Osteoblast (primary cell): ENCODE measurements at regions not wholly inside any gene's neighbourhood (a gene's known extent, or its start where the extent isn't known, plus 50 kb on each side); places are given as distances from the start of the nearest gene placed in this dataset.
A peak's percentile ranks its signal among the peaks of the same experiment; 100 is the strongest.

Experiments
- DNase-seq: peaks from one replicate; pipeline ENCODE4 v3.0.0; 2011; ENCODE audit warnings: low spot score, mixed read lengths; ENCODE audit not compliant: insufficient read length; ENCODE audit errors: missing footprints
- H2AFZ ChIP-seq: 2 replicates; pipeline ENCODE4 v1.6.0; 2011; ENCODE audit warnings: mild to moderate bottlenecking, low read length
- H3K27ac ChIP-seq: 2 replicates; pipeline ENCODE4 v1.5.1; 2011; ENCODE audit warnings: mild to moderate bottlenecking, low read depth, low read length, moderate library complexity
- H3K27me3 ChIP-seq: 2 replicates; pipeline ENCODE4 v1.6.0; 2012; ENCODE audit warnings: mild to moderate bottlenecking, control low read depth, inconsistent platforms, low read length, moderate library complexity; ENCODE audit not compliant: insufficient read depth
- H3K36me3 ChIP-seq: 2 replicates; pipeline ENCODE4 v1.5.1; 2011; ENCODE audit warnings: mild to moderate bottlenecking, low read length, control low read depth, moderate library complexity; ENCODE audit not compliant: insufficient read depth
- H3K4me1 ChIP-seq: 2 replicates; pipeline ENCODE4 v1.5.1; 2011; ENCODE audit warnings: mild to moderate bottlenecking, low read length, control low read depth, moderate library complexity; ENCODE audit not compliant: insufficient read depth
- H3K4me2 ChIP-seq: 2 replicates; pipeline ENCODE4 v1.6.0; 2011; ENCODE audit warnings: mild to moderate bottlenecking, low read length; ENCODE audit not compliant: insufficient read depth
- H3K4me3 ChIP-seq: fragments of 200-600 bp; sonication (generic); 3 replicates; pipeline ENCODE4 v1.5.1; 2012; ENCODE audit warnings: mild to moderate bottlenecking, low read length, inconsistent platforms; ENCODE audit not compliant: insufficient read depth
- H3K79me2 ChIP-seq: 2 replicates; pipeline ENCODE4 v1.6.0; 2012; ENCODE audit warnings: mild to moderate bottlenecking, low read length, control low read depth, inconsistent platforms; ENCODE audit not compliant: insufficient read depth
- H3K9me3 ChIP-seq: 2 replicates; pipeline ENCODE4 v1.5.1; 2011; ENCODE audit warnings: low read depth, low read length, control low read depth
- H4K20me1 ChIP-seq: 2 replicates; pipeline ENCODE4 v1.6.0; 2012; ENCODE audit warnings: mild to moderate bottlenecking, low read length, control low read depth; ENCODE audit not compliant: insufficient read depth
- CTCF ChIP-seq: IDR thresholded peaks from 2 replicates; pipeline ENCODE4 v1.5.1; 2011; ENCODE audit warnings: mild to moderate bottlenecking, low read depth, low read length, moderate library complexity; ENCODE audit errors: extremely low read depth

GRCh38 chr4:54586320-54586955, 71.3 kb upstream of the KIT start:
- H3K27me3 ChIP-seq, result peaks cover 9% of the 10 kb centered on the region
- H3K9me3 ChIP-seq, result no peaks in the 10 kb centered on the region
- no peak overlapping the region for H3K4me2 ChIP-seq
- DNase-seq, result peak; percentile 43
- H3K79me2 ChIP-seq, result no peaks in the 10 kb centered on the region
- H4K20me1 ChIP-seq, result no peaks in the 10 kb centered on the region
- no peak overlapping the region for H3K27ac ChIP-seq
- H3K4me1 ChIP-seq, result peaks cover 8% of the 10 kb centered on the region
- H3K36me3 ChIP-seq, result no peaks in the 10 kb centered on the region
- H2AFZ ChIP-seq, result no peak overlapping the region
- no peak for TF ChIP-seq CTCF
- no peak overlapping the region for H3K4me3 ChIP-seq

- H3K36me3 ChIP-seq, result no peaks in the 10 kb centered on the region
- H2AFZ ChIP-seq, result no peak overlapping the region
- peaks cover 8% of the 10 kb centered on the region for H3K4me1 ChIP-seq
- H3K4me2 ChIP-seq, result no peak overlapping the region
- no peaks in the 10 kb centered on the region for H3K79me2 ChIP-seq
- TF ChIP-seq CTCF, result no peak
- H3K27me3 ChIP-seq, result peaks cover 9% of the 10 kb centered on the region
- no peak for DNase-seq
- no peak overlapping the region for H3K4me3 ChIP-seq
- H4K20me1 ChIP-seq, result no peaks in the 10 kb centered on the region
- H3K9me3 ChIP-seq, result no peaks in the 10 kb centered on the region
- no peak overlapping the region for H3K27ac ChIP-seq
These were observed 70.5 kb upstream of the KIT start for GRCh38 chr4:54587107-54587891.

GRCh38 chr4:54588404-54588803, 69.4 kb upstream of the KIT start:
- no peak overlapping the region for H3K27ac ChIP-seq
- no peaks in the 10 kb centered on the region for H3K79me2 ChIP-seq
- H3K27me3 ChIP-seq, result peaks cover 6% of the 10 kb centered on the region
- H3K4me3 ChIP-seq, result no peak overlapping the region
- H3K9me3 ChIP-seq, result no peaks in the 10 kb centered on the region
- TF ChIP-seq CTCF, result no peak
- H3K4me1 ChIP-seq, result peaks cover 8% of the 10 kb centered on the region
- H3K4me2 ChIP-seq, result no peak overlapping the region
- H3K36me3 ChIP-seq, result no peaks in the 10 kb centered on the region
- H2AFZ ChIP-seq, result no peak overlapping the region
- no peak for DNase-seq
- no peaks in the 10 kb centered on the region for H4K20me1 ChIP-seq

- peaks cover 8% of the 10 kb centered on the region for H3K4me1 ChIP-seq
- no peaks in the 10 kb centered on the region for H3K79me2 ChIP-seq
- H2AFZ ChIP-seq, result no peak overlapping the region
- H3K27ac ChIP-seq, result no peak overlapping the region
- no peak for TF ChIP-seq CTCF
- no peaks in the 10 kb centered on the region for H4K20me1 ChIP-seq
- peaks cover 3% of the 10 kb centered on the region for H3K27me3 ChIP-seq
- no peak overlapping the region for H3K4me2 ChIP-seq
- no peaks in the 10 kb centered on the region for H3K9me3 ChIP-seq
- no peaks in the 10 kb centered on the region for H3K36me3 ChIP-seq
- no peak overlapping the region for H3K4me3 ChIP-seq
- no peak for DNase-seq
These were observed 68.2 kb upstream of the KIT start for GRCh38 chr4:54589586-54589985.
